CD4-positive, alpha-beta T cell (primary cell): ENCODE measurements at regions not wholly inside any gene's neighbourhood (a gene's known extent, or its start where the extent isn't known, plus 50 kb on each side); places are given as distances from the start of the nearest gene placed in this dataset.

ENCODE experiments used
- ATAC-seq: fragments of 200-7000 bp; cut with Tn5 transposase; one replicate; pipeline ENCODE4 v1.10.0; 2022; ENCODE audit warnings: mild to moderate bottlenecking; ENCODE audit not compliant: poor library complexity
- CTCF ChIA-PET: fragments of 350-600 bp; sonication (Branson Sonifier 250); formaldehyde crosslinking; loops from one replicate; lab custom pipeline; 2021; ENCODE audit warnings: antibody characterized with exemption, inconsistent platforms; lab: Charles Lee
- POLR2A ChIA-PET: fragments of 350-600 bp; sonication (Branson Sonifier 250); formaldehyde crosslinking; loops from one replicate; lab custom pipeline; 2021; ENCODE audit warnings: antibody characterized with exemption, inconsistent platforms; lab: Charles Lee
- DNase-seq, 14 experiments: peaks; one replicate each; pipeline ENCODE4 v3.0.0-alpha.2; 2013 to 2020; ENCODE audit warnings: mixed read lengths in 2 of 14
- H3K27ac ChIP-seq, 2 donors: one replicate each; pipeline versions ENCODE4 v1.5.1 to v1.7.0; 2013; ENCODE audit warnings: low read length in 2 of 2, low read depth in 1 of 2, mild to moderate bottlenecking in 1 of 2
- H3K27me3 ChIP-seq, 2 experiments: 1 replicate in 1 of 2; 2 replicates in 1 of 2; pipeline versions ENCODE4 v1.6.1 to v1.7.0; 2013; ENCODE audit warnings: low read length in 2 of 2, control low read depth in 1 of 2, mild to moderate bottlenecking in 1 of 2, moderate library complexity in 1 of 2; ENCODE audit not compliant: insufficient read depth in 2 of 2, control insufficient read depth in 1 of 2
- H3K36me3 ChIP-seq: one replicate; pipeline ENCODE4 v1.6.1; 2013; ENCODE audit warnings: low read length, control low read depth; ENCODE audit not compliant: insufficient read depth
- H3K4me1 ChIP-seq: one replicate; pipeline ENCODE4 v1.6.1; 2013; ENCODE audit warnings: low read length, control low read depth; ENCODE audit not compliant: insufficient read depth
- H3K4me3 ChIP-seq: one replicate; pipeline ENCODE4 v1.5.1; 2013; ENCODE audit warnings: mild to moderate bottlenecking, low read length, moderate library complexity
- H3K9me3 ChIP-seq, 2 experiments: 1 replicate in 1 of 2; 2 replicates in 1 of 2; pipeline versions ENCODE4 v1.6.1 to v1.7.0; 2013; ENCODE audit warnings: low read length in 2 of 2, mild to moderate bottlenecking in 2 of 2, control low read depth in 1 of 2, moderate library complexity in 1 of 2; ENCODE audit not compliant: control insufficient read depth in 1 of 2, insufficient read depth in 1 of 2
- H3K27ac Mint-ChIP-seq: one replicate; pipeline ENCODE4 v1.8.0; 2020; ENCODE audit warnings: mixed read lengths
- H3K27me3 Mint-ChIP-seq: one replicate; pipeline ENCODE4 v1.8.0; 2021; ENCODE audit warnings: mixed read lengths
- H3K36me3 Mint-ChIP-seq: one replicate; pipeline ENCODE4 v1.8.0; 2021; ENCODE audit warnings: low read depth, mixed read lengths
- H3K4me1 Mint-ChIP-seq: one replicate; pipeline ENCODE4 v1.8.0; 2021; ENCODE audit warnings: low read depth, mixed read lengths
- H3K4me3 Mint-ChIP-seq: one replicate; pipeline ENCODE4 v1.8.0; 2020; ENCODE audit warnings: mild to moderate bottlenecking, mixed read lengths
- H3K9me3 Mint-ChIP-seq: one replicate; pipeline ENCODE4 v1.8.0; 2020; ENCODE audit warnings: mixed read lengths
- intact Hi-C, 2 experiments: fragments of 100-400 bp; cut with DNase I in 1 of 2; cut with micrococcal nuclease in 1 of 2; formaldehyde crosslinking; loops; one replicate each; pipeline versions ENCODE4 v1.15.1 to v1.9.0; 2023 to 2025; cut with DNase I, micrococcal nuclease
- TF ChIP-seq, protein P1 (sequence below): fragments of 200-600 bp; IDR thresholded peaks from one replicate; pipeline ENCODE4 v1.8.0; 2022; ENCODE audit warnings: antibody characterized with exemption, mild to moderate bottlenecking

- peaks cover 5% of the 10 kb centered on the region for H3K27me3 Mint-ChIP-seq
- Histone ChIP-seq H3K4me3 (no peak overlapping the region), H3K27ac (no peak overlapping the region), H3K27me3 (no peaks in the 10 kb centered on the region), H3K4me1 (no peaks in the 10 kb centered on the region), H3K36me3 (no peaks in the 10 kb centered on the region), H3K9me3 (no peaks in the 10 kb centered on the region)
- no peak overlapping the region for H3K27ac Mint-ChIP-seq
- ChIA-PET POLR2A (no interaction called here), CTCF (no interaction called here)
- no peaks in the 10 kb centered on the region for H3K4me1 Mint-ChIP-seq
- intact Hi-C loops, result no loop called here
- H3K36me3 Mint-ChIP-seq, result no peaks in the 10 kb centered on the region
- no peak overlapping the region for H3K4me3 Mint-ChIP-seq
- no peak for ATAC-seq
- H3K9me3 Mint-ChIP-seq, result no peaks in the 10 kb centered on the region
- DNase-seq, result no peak
- TF ChIP-seq, protein P1, sequence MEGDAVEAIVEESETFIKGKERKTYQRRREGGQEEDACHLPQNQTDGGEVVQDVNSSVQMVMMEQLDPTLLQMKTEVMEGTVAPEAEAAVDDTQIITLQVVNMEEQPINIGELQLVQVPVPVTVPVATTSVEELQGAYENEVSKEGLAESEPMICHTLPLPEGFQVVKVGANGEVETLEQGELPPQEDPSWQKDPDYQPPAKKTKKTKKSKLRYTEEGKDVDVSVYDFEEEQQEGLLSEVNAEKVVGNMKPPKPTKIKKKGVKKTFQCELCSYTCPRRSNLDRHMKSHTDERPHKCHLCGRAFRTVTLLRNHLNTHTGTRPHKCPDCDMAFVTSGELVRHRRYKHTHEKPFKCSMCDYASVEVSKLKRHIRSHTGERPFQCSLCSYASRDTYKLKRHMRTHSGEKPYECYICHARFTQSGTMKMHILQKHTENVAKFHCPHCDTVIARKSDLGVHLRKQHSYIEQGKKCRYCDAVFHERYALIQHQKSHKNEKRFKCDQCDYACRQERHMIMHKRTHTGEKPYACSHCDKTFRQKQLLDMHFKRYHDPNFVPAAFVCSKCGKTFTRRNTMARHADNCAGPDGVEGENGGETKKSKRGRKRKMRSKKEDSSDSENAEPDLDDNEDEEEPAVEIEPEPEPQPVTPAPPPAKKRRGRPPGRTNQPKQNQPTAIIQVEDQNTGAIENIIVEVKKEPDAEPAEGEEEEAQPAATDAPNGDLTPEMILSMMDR, result no peak
These were observed 162.7 kb downstream of the SP3 start for GRCh38 chr2:173802518-173802917.

GRCh38 chr2:173803449-173803848, 161.7 kb downstream of the SP3 start:
- Mint-ChIP-seq H3K4me3 (no peak overlapping the region), H3K27me3 (peaks cover 9% of the 10 kb centered on the region), H3K36me3 (no peaks in the 10 kb centered on the region), H3K9me3 (no peaks in the 10 kb centered on the region), H3K4me1 (no peaks in the 10 kb centered on the region), H3K27ac (no peak overlapping the region)
- H3K27me3 ChIP-seq, result peaks cover 0 to 2% of the 10 kb centered on the region in 2 experiments
- DNase-seq, result no peak
- no peak overlapping the region for H3K27ac ChIP-seq
- no peaks in the 10 kb centered on the region for H3K36me3 ChIP-seq
- H3K4me3 ChIP-seq, result no peak overlapping the region
- no peaks in the 10 kb centered on the region for H3K4me1 ChIP-seq
- H3K9me3 ChIP-seq, result no peaks in the 10 kb centered on the region
- no peak for ATAC-seq
- TF ChIP-seq, protein P1, result no peak
- ChIA-PET POLR2A (no interaction called here), CTCF (no interaction called here)
- intact Hi-C loops, result no loop called here

GRCh38 chr2:173806761-173807160, 158.4 kb downstream of the SP3 start:
- ChIA-PET POLR2A (no interaction called here), CTCF (no interaction called here)
- Histone ChIP-seq H3K4me1 (no peaks in the 10 kb centered on the region), H3K9me3 (no peaks in the 10 kb centered on the region), H3K4me3 (no peak overlapping the region), H3K27ac (no peak overlapping the region), H3K36me3 (no peaks in the 10 kb centered on the region), H3K27me3 (peaks cover 0 to 9% of the 10 kb centered on the region in 2 experiments)
- H3K4me3 Mint-ChIP-seq, result no peak overlapping the region
- no peak overlapping the region for H3K27ac Mint-ChIP-seq
- intact Hi-C loops, result no loop called here
- peaks cover 15% of the 10 kb centered on the region for H3K27me3 Mint-ChIP-seq
- no peak for ATAC-seq
- no peaks in the 10 kb centered on the region for H3K9me3 Mint-ChIP-seq
- H3K36me3 Mint-ChIP-seq, result no peaks in the 10 kb centered on the region
- DNase-seq, result no peak
- TF ChIP-seq, protein P1, result no peak
- no peaks in the 10 kb centered on the region for H3K4me1 Mint-ChIP-seq
